HUDEP-2 (cell line): ENCODE measurements at regions not wholly inside any gene's neighbourhood (a gene's known extent, or its start where the extent isn't known, plus 50 kb on each side); places are given as distances from the start of the nearest gene placed in this dataset.
"Not testable (repeated sequence)": the region's sequence is repeated elsewhere in the genome, so short reads cannot be mapped to it uniquely, and the experiment has no call there.

Experiments used
- DNase-seq, 76 experiments: peaks; one replicate each; lab custom pipeline; 2025; ENCODE audit not compliant: unreplicated experiment in 76 of 76; lab: John Stamatoyannopoulos, UW

- not testable (repeated sequence) for DNase-seq
Observed at GRCh38 chr7:86375602-86376001, 268.1 kb upstream of the GRM3 start.

GRCh38 chr7:86372262-86372661 lies 271.4 kb upstream of the GRM3 start:
- DNase-seq = no peak

- no peak for DNase-seq
Observed at GRCh38 chr7:86366946-86367345, 276.8 kb upstream of the GRM3 start.

- not testable (repeated sequence) for DNase-seq
Observed at GRCh38 chr7:86340407-86340806, 303.3 kb upstream of the GRM3 start.

- no peak for DNase-seq
Observed at GRCh38 chr7:86339051-86339450, 304.7 kb upstream of the GRM3 start.

GRCh38 chr7:86328801-86329433 lies 314.8 kb upstream of the GRM3 start:
- no peak for DNase-seq

GRCh38 chr7:86326847-86327246 lies 316.9 kb upstream of the GRM3 start:
- DNase-seq = no peak

GRCh38 chr7:86320889-86321288 lies 322.8 kb upstream of the GRM3 start:
- no peak for DNase-seq

- DNase-seq = no peak
Observed at GRCh38 chr7:86320341-86320740, 323.4 kb upstream of the GRM3 start.

- no peak for DNase-seq
Observed at GRCh38 chr7:86313842-86314241, 329.9 kb upstream of the GRM3 start.

- no peak for DNase-seq
Observed at GRCh38 chr7:86301301-86301700, 342.4 kb upstream of the GRM3 start.

- DNase-seq = no peak
Observed at GRCh38 chr7:86295526-86295925, 348.2 kb upstream of the GRM3 start.

- no peak for DNase-seq
Observed at GRCh38 chr7:86282014-86282682, 361.6 kb upstream of the GRM3 start.

- no peak for DNase-seq
Observed at GRCh38 chr7:86280150-86280549, 363.6 kb upstream of the GRM3 start.

- DNase-seq = no peak
Observed at GRCh38 chr7:86262781-86263180, 380.9 kb upstream of the GRM3 start.

- no peak for DNase-seq
Observed at GRCh38 chr7:86257894-86258293, 385.8 kb upstream of the GRM3 start.

GRCh38 chr7:86252406-86252805 lies 391.3 kb upstream of the GRM3 start:
- no peak for DNase-seq

- DNase-seq = no peak
Observed at GRCh38 chr7:86248977-86249376, 394.7 kb upstream of the GRM3 start.

GRCh38 chr7:86243171-86243570 lies 400.5 kb upstream of the GRM3 start:
- no peak for DNase-seq

GRCh38 chr7:86226191-86226590 lies 417.5 kb upstream of the GRM3 start:
- DNase-seq = no peak

- no peak for DNase-seq
Observed at GRCh38 chr7:86222806-86223205, 420.9 kb upstream of the GRM3 start.

GRCh38 chr7:86214734-86215133 lies 429.0 kb upstream of the GRM3 start:
- DNase-seq = no peak

GRCh38 chr7:86212976-86213375 lies 430.7 kb upstream of the GRM3 start:
- no peak for DNase-seq
